GM12892 (cell line): ENCODE measurements at regions not wholly inside any gene's neighbourhood (a gene's known extent, or its start where the extent isn't known, plus 50 kb on each side); places are given as distances from the start of the nearest gene placed in this dataset.
"Not testable (repeated sequence)": the region's sequence is repeated elsewhere in the genome, so short reads cannot be mapped to it uniquely, and the experiment has no call there.

Experiments
- DNase-seq: peaks from one replicate; pipeline ENCODE4 v3.0.0; 2011; ENCODE audit not compliant: insufficient read length
- FAIRE-seq: peaks from 2 replicates; lab custom pipeline; 2011; peaks lifted over from hg19 to GRCh38; lab: Jason Lieb, UNC
- POLR2A ChIP-seq: IDR thresholded peaks from 2 replicates; pipeline ENCODE4 v1.6.1; 2011; ENCODE audit warnings: low read depth, low read length, control low read depth
- POLR2AphosphoS5 ChIP-seq: IDR thresholded peaks from 2 replicates; pipeline ENCODE4 v1.6.1; 2011; ENCODE audit warnings: low read depth, low read length, control low read depth
- TAF1 ChIP-seq: IDR thresholded peaks from 2 replicates; pipeline ENCODE4 v1.6.1; 2011; ENCODE audit warnings: low read depth, mild to moderate bottlenecking, control low read depth, low read length, borderline replicate concordance

GRCh38 chr12:67039995-67040860 lies 228.9 kb upstream of the CAND1 start:
- DNase-seq (no peak), FAIRE-seq (no peak)
- no peak for TF ChIP-seq POLR2A
- TF ChIP-seq POLR2AphosphoS5: no peak
- TF ChIP-seq TAF1: no peak

GRCh38 chr12:67040861-67041137 lies 228.4 kb upstream of the CAND1 start:
- TF ChIP-seq TAF1 (no peak), POLR2A (no peak), POLR2AphosphoS5 (no peak)
- no peak for FAIRE-seq
- no peak for DNase-seq

DNA sequence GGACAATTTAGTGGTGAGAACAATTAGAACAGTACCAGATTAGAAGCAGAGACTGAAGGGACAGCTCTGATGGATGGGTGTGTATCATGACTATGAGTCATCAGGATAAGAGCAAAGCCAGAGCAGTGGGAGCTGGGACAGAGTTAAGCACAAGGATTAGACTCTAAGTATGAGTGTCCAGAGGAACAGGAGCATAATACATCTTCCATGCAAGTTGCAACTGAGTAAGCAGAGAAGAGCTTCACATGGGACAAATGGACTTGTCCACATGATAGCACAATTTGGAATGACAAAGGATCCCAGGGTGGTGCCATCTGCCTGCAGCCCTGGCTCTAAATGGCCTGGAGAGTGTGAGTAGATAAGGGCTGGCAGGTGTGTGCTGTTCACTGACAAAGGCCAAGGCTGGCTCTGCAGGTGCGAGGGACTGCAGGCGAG lies 226.4 kb upstream of the CAND1 start:
- FAIRE-seq: no peak
- no peak for DNase-seq
- TF ChIP-seq POLR2AphosphoS5: no peak
- TF ChIP-seq TAF1: no peak
- no peak for TF ChIP-seq POLR2A

DNA sequence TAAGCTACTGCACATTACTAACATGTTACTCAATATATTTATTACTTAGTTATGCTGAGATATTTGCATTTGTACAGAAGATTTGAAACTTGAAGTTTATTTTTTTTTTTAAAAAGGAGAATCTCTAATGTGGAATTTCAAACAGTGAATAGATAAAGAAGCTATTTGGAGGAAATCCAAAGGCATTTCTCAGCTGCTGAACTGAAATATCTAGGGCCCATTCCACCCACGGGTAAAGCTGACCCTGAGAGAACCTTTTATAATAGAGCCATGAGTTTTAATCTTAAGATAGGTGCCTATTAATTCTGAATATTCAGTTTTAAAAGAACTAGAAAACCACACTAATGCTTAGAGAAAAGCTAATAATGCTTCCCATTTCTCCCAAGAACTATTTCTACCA lies 225.4 kb upstream of the CAND1 start:
- no peak for FAIRE-seq
- no peak for DNase-seq
- TF ChIP-seq POLR2A (no peak), POLR2AphosphoS5 (no peak)

- FAIRE-seq (no peak), DNase-seq (no peak)
- no peak for TF ChIP-seq TAF1
- no peak for TF ChIP-seq POLR2A
- TF ChIP-seq POLR2AphosphoS5: no peak
These were observed 223.5 kb upstream of the CAND1 start for GRCh38 chr12:67045650-67046049.

DNA sequence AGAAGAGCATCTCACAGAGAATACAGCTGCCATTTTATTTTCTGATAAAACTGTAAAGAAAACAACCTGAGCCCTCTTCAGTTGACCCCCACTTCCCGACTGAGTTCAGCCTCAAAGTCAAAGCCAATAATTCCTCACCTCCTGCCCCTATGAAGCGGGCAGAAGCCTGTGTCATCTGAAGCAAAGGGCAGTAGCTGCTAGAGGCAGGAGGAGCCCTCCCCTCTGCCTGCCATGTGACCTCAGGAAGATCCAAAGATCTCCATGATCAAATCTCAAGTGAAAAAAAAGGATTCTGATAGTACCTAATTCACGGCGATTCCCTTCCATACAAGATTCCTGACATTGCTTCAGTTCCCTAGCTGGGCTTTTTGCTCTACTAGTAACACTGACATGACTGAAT lies 223.1 kb upstream of the CAND1 start:
- no peak for TF ChIP-seq POLR2A
- TF ChIP-seq TAF1: no peak
- TF ChIP-seq POLR2AphosphoS5: no peak
- FAIRE-seq: no peak
- DNase-seq: no peak

GRCh38 chr12:67047634-67048033 lies 221.5 kb upstream of the CAND1 start:
- TF ChIP-seq TAF1 (no peak), POLR2A (no peak), POLR2AphosphoS5 (no peak)
- FAIRE-seq: no peak
- no peak for DNase-seq

GRCh38 chr12:67048371-67048770 lies 220.8 kb upstream of the CAND1 start:
- no peak for DNase-seq
- FAIRE-seq: no peak
- no peak for TF ChIP-seq POLR2AphosphoS5
- TF ChIP-seq POLR2A: no peak
- no peak for TF ChIP-seq TAF1

GRCh38 chr12:67049199-67049598 lies 220.0 kb upstream of the CAND1 start:
- FAIRE-seq, DNase-seq: not testable (repeated sequence)

DNA sequence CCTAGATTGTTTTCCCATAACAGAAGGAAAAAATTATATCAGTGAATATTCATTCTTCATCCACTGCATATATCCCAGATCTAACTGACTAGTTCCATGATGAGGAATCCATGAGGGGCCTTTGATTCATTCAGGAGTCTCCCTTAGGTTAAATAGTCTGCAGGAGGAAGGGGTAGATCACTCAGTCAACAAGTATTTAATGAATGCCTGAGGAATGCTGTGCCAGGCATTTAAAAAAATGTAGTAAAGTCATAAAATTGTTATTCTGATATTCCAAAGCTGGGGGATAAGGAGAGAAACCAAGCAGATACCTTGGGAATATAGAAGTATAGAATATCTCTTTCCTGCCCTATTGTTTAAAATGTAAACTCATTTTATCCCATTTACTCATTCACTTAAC lies 216.2 kb upstream of the CAND1 start:
- no peak for TF ChIP-seq POLR2A
- DNase-seq: no peak
- no peak for FAIRE-seq

DNA sequence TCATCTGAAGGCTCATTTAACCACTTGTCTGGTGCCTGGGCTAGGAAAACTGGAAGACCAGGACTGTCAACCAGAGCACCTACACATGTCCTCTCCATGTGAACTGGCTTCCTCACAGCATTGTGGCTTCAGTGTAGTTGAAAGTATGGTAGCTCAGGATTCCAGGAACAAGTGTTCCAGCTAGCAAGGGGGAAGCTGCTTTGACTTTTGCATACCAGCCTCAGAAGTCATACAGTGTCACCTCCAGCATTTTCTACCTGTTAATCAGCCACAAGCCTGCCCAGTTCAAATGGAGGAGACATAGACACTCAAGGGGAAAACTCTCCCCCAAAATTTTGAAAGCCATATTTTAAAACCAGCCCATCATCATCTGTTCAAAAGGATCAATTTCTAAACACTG lies 212.8 kb upstream of the CAND1 start:
- DNase-seq: no peak
- TF ChIP-seq POLR2AphosphoS5: no peak
- TF ChIP-seq POLR2A: no peak
- TF ChIP-seq TAF1: no peak
- no peak for FAIRE-seq

- FAIRE-seq (no peak), DNase-seq (no peak)
- TF ChIP-seq POLR2AphosphoS5: no peak
- no peak for TF ChIP-seq TAF1
- no peak for TF ChIP-seq POLR2A
These were observed 212.1 kb upstream of the CAND1 start for GRCh38 chr12:67057072-67057471.

DNA sequence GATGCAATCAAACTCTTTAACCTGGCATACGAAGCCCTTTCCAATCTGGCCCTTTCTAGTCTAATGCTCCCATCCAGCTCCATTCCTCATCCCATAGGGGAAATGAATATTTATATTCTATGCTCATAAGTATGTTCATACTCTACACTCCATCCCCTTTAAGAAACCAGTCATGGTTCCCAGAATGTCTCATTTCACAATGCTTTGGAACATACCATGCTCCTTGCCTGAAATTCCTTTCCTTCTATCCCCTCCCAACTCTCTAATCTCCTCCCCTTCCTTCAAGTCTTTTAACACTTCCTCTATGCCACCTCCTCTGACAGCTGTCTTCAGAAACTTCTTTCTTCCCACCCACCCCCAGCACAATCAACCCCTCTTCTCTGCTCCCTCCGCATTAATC lies 207.0 kb upstream of the CAND1 start:
- FAIRE-seq: no peak
- TF ChIP-seq POLR2A: no peak
- no peak for TF ChIP-seq POLR2AphosphoS5
- TF ChIP-seq TAF1: no peak

More for the DNA sequence above, 207.0 kb upstream of the CAND1 start:
- no peak for DNase-seq
